GDM1 (cell line): ENCODE measurements at regions not wholly inside any gene's neighbourhood (a gene's known extent, or its start where the extent isn't known, plus 50 kb on each side); places are given as distances from the start of the nearest gene placed in this dataset.

Experiments used
- DNase-seq: peaks from one replicate; lab custom pipeline; 2025; lab: John Stamatoyannopoulos, UW

- DNase-seq, result no peak
These were observed 79.5 kb upstream of the IRX3 start for GRCh38 chr16:54365990-54366634.

GRCh38 chr16:54363766-54364165 is 77.2 kb upstream of the IRX3 start:
- DNase-seq, result no peak

- no peak for DNase-seq
These were observed 76.1 kb upstream of the IRX3 start for GRCh38 chr16:54362591-54363206.

GRCh38 chr16:54361246-54361645 is 74.7 kb upstream of the IRX3 start:
- no peak for DNase-seq

- no peak for DNase-seq
These were observed 74.1 kb upstream of the IRX3 start for GRCh38 chr16:54360681-54361080.

GRCh38 chr16:54359555-54359954 is 73.0 kb upstream of the IRX3 start:
- no peak for DNase-seq

- no peak for DNase-seq
These were observed 72.5 kb upstream of the IRX3 start for GRCh38 chr16:54359081-54359480.

- DNase-seq, result no peak
These were observed 69.8 kb upstream of the IRX3 start for GRCh38 chr16:54356391-54356790.

- no peak for DNase-seq
These were observed 68.7 kb upstream of the IRX3 start for GRCh38 chr16:54355251-54355650.

GRCh38 chr16:54353097-54353496 is 66.5 kb upstream of the IRX3 start:
- DNase-seq, result no peak

- DNase-seq, result no peak
These were observed 64.6 kb upstream of the IRX3 start for GRCh38 chr16:54351171-54351570.

GRCh38 chr16:54347961-54348360 is 61.4 kb upstream of the IRX3 start:
- no peak for DNase-seq

GRCh38 chr16:54346041-54346440 is 59.5 kb upstream of the IRX3 start:
- DNase-seq, result no peak

GRCh38 chr16:54344646-54345630 is 58.4 kb upstream of the IRX3 start:
- no peak for DNase-seq

GRCh38 chr16:54342966-54343365 is 56.4 kb upstream of the IRX3 start:
- no peak for DNase-seq

GRCh38 chr16:54341892-54342776 is 55.5 kb upstream of the IRX3 start:
- no peak for DNase-seq

- no peak for DNase-seq
These were observed 53.9 kb upstream of the IRX3 start for GRCh38 chr16:54340531-54340930.

GRCh38 chr16:54336631-54337204 is 50.1 kb upstream of the IRX3 start:
- no peak for DNase-seq
